Spleen (tissue), 7 donors: ENCODE measurements at regions not wholly inside any gene's neighbourhood (a gene's known extent, or its start where the extent isn't known, plus 50 kb on each side); places are given as distances from the start of the nearest gene placed in this dataset.

ENCODE experiments used
- POLR2A ChIP-seq, 3 donors: fragments of 450-650 bp; IDR thresholded peaks; one replicate each; pipeline ENCODE4 v1.5.1; 2017; ENCODE audit warnings: antibody characterized with exemption in 3 of 3, mild to moderate bottlenecking in 1 of 3
- POLR2AphosphoS5 ChIP-seq, 3 donors: sonication (generic); formaldehyde crosslinking; IDR thresholded peaks; one replicate each; pipeline ENCODE4 v1.5.1; 2017; ENCODE audit warnings: antibody characterized with exemption in 3 of 3
- TF ChIP-seq, protein P1 (sequence below), 11 experiments: fragments of 200-600 bp in 7 of 11; fragments of 450-650 bp in 4 of 11; sonication (generic) in 4 of 11; IDR thresholded peaks in 8 of 11; conservative IDR thresholded peaks in 3 of 11; 1 replicate in 7 of 11; 2 replicates in 4 of 11; pipeline versions ENCODE4 v1.4.0 to v1.8.0; 2016 to 2021; ENCODE audit warnings: antibody characterized with exemption in 11 of 11, inconsistent platforms in 4 of 11, mild to moderate bottlenecking in 1 of 11
- donor health status: DM: no; HTN: no; CAD: no; lungs with moderate emphysema.
- donor health status: DM: no; HTN: no; CAD: no.
- donor health status: DM: no; HTN: no; CAD: no.

DNA sequence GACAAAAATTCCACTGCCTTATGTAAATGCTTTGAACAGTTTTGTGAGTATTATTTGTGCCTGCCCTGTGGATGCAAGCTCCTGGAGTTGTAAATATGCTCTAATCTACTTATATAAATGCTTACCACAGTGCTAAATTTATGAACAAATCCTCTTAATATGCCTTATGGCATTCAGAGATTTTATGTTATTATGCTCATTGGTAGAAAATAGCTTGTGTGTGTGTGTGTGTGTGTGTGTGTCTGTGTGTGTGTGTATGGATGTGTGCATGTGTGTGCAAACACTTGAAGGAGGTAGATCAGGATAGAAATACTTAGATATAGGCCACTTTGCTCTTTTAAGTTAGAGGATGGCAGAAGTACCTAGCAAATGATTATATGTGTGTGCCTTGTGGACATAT, 253.9 kb downstream of the TAF11L14 start:
- TF ChIP-seq, protein P1, sequence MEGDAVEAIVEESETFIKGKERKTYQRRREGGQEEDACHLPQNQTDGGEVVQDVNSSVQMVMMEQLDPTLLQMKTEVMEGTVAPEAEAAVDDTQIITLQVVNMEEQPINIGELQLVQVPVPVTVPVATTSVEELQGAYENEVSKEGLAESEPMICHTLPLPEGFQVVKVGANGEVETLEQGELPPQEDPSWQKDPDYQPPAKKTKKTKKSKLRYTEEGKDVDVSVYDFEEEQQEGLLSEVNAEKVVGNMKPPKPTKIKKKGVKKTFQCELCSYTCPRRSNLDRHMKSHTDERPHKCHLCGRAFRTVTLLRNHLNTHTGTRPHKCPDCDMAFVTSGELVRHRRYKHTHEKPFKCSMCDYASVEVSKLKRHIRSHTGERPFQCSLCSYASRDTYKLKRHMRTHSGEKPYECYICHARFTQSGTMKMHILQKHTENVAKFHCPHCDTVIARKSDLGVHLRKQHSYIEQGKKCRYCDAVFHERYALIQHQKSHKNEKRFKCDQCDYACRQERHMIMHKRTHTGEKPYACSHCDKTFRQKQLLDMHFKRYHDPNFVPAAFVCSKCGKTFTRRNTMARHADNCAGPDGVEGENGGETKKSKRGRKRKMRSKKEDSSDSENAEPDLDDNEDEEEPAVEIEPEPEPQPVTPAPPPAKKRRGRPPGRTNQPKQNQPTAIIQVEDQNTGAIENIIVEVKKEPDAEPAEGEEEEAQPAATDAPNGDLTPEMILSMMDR (IDR thresholded peaks at IDR 0.05 in 8 of 11, conservative IDR thresholded peaks at IDR 0.05 in 3 of 11): no peak
- TF ChIP-seq POLR2A (IDR thresholded peaks at IDR 0.05) (no peak), POLR2AphosphoS5 (IDR thresholded peaks at IDR 0.05) (no peak)
